Thoracic aorta (tissue), 2 donors: ENCODE measurements at regions not wholly inside any gene's neighbourhood (a gene's known extent, or its start where the extent isn't known, plus 50 kb on each side); places are given as distances from the start of the nearest gene placed in this dataset.
"Not testable (repeated sequence)": the region's sequence is repeated elsewhere in the genome, so short reads cannot be mapped to it uniquely, and the experiment has no call there.

Experiments
- ATAC-seq: fragments of 150-250 bp; one replicate; pipeline ENCODE4 v1.8.0; 2017; ENCODE audit warnings: low read depth; ENCODE audit not compliant: insufficient number of reproducible peaks, low FRiP score
- DNase-seq: peaks from one replicate; pipeline ENCODE4 v3.0.0-alpha.2; 2020; ENCODE audit warnings: low spot score
- H3K27ac ChIP-seq, 2 donors: fragments of 200-600 bp; sonication (generic); 1 replicate in 1 of 2; 2 replicates in 1 of 2; pipeline ENCODE4 v1.5.1; 2016; ENCODE audit warnings: mild to moderate bottlenecking in 2 of 2, moderate library complexity in 2 of 2
- H3K27me3 ChIP-seq: fragments of 200-600 bp; sonication (generic); replicated peaks from 2 replicates; pipeline ENCODE4 v1.6.0; 2016; ENCODE audit warnings: mild to moderate bottlenecking; ENCODE audit not compliant: insufficient read depth
- H3K36me3 ChIP-seq: fragments of 200-600 bp; sonication (generic); one replicate; pipeline ENCODE4 v1.5.1; 2016
- H3K4me1 ChIP-seq, 2 donors: fragments of 200-600 bp; sonication (generic); 1 replicate in 1 of 2; 2 replicates in 1 of 2; pipeline versions ENCODE4 v1.5.1 to v1.6.0; 2016; ENCODE audit warnings: low read depth in 2 of 2, mild to moderate bottlenecking in 1 of 2; ENCODE audit not compliant: control insufficient read depth in 1 of 2
- H3K4me3 ChIP-seq: fragments of 200-600 bp; sonication (generic); 2 replicates; pipeline ENCODE4 v1.5.1; 2016; ENCODE audit warnings: mild to moderate bottlenecking
- H3K9me3 ChIP-seq: fragments of 200-600 bp; sonication (generic); 2 replicates; pipeline ENCODE4 v1.5.1; 2016
- CTCF ChIP-seq: fragments of 200-600 bp; sonication (generic); IDR thresholded peaks from one replicate; pipeline ENCODE4 v1.5.1; 2019; ENCODE audit warnings: antibody characterized with exemption

DNA sequence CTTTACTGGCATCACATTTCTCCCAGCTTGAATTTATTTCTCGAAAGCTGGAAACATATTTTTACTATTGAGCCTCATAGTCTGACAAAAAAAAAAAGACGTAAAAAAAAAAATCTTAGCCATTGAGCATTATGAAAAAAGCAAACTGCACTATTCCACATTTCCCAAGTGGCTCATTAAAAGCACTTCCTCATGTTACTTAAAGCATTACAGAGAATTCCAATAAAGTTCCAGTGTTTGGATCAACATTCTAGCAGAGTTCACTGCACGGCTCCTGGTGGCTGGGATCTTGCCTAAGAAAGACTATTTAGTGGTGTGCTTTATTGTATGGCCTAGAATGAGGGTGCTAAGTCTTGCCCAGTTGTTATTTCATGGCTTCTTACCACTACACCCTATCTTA is 476.2 kb downstream of the PPARGC1A start:
- no peaks in the 10 kb centered on the region for H3K4me1 ChIP-seq
- no peak for TF ChIP-seq CTCF
- no peaks in the 10 kb centered on the region for H3K36me3 ChIP-seq
- no peaks in the 10 kb centered on the region for H3K9me3 ChIP-seq
- H3K27ac ChIP-seq, result no peak overlapping the region
- DNase-seq (no peak), ATAC-seq (no peak)
- no peaks in the 10 kb centered on the region for H3K27me3 ChIP-seq
- H3K4me3 ChIP-seq, result no peak overlapping the region

GRCh38 chr4:23412701-23413100 is 477.1 kb downstream of the PPARGC1A start:
- ATAC-seq (no peak), DNase-seq (no peak)
- TF ChIP-seq CTCF, result no peak
- Histone ChIP-seq H3K27me3 (no peaks in the 10 kb centered on the region), H3K36me3 (no peaks in the 10 kb centered on the region), H3K9me3 (no peaks in the 10 kb centered on the region), H3K4me3 (no peak overlapping the region), H3K27ac (no peak overlapping the region), H3K4me1 (no peaks in the 10 kb centered on the region)

GRCh38 chr4:23408913-23409312 is 480.9 kb downstream of the PPARGC1A start:
- H3K27ac ChIP-seq, H3K9me3 ChIP-seq, ATAC-seq, H3K36me3 ChIP-seq, H3K4me3 ChIP-seq, DNase-seq, H3K4me1 ChIP-seq, H3K27me3 ChIP-seq: not testable (repeated sequence)

- H3K27me3 ChIP-seq, result no peaks in the 10 kb centered on the region
- H3K9me3 ChIP-seq, result no peaks in the 10 kb centered on the region
- no peaks in the 10 kb centered on the region for H3K36me3 ChIP-seq
- H3K27ac ChIP-seq, result no peak overlapping the region
- H3K4me3 ChIP-seq, result no peak overlapping the region
- DNase-seq (no peak), ATAC-seq (no peak)
- no peak for TF ChIP-seq CTCF
- H3K4me1 ChIP-seq, result no peaks in the 10 kb centered on the region
Measured at GRCh38 chr4:23401572-23401971, 488.3 kb downstream of the PPARGC1A start.

DNA sequence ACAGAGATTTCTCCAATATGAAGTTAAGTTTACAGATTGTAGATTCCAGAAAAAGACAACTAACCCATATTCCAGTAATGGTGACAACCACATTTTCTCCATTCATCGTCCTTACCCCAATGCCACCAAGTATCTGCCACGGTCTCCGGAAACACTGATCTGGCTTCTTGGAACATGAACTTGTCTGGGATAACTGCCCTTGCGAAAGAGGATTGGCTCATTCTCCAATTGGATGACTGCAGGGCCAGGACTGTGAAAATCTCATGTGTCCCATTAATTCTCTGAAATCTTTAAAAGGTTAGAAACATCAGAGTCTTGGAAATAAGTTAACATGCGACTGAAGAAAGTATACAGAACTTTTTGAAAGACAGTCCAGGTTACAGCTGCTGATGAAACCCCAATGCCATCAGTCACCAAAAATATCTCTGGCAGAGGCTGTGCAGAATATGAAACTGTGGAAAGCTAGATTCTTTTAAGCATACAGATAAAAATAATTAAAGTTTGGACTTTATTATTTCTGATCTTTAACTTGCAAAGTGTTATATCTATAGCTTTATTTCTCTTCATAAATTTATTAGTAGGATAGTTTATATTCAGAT is 496.9 kb downstream of the PPARGC1A start:
- DNase-seq (no peak), ATAC-seq (no peak)
- Histone ChIP-seq H3K4me1 (no peaks in the 10 kb centered on the region), H3K27ac (no peak overlapping the region), H3K36me3 (no peaks in the 10 kb centered on the region), H3K27me3 (no peaks in the 10 kb centered on the region), H3K4me3 (no peak overlapping the region), H3K9me3 (peaks cover 7% of the 10 kb centered on the region)
- TF ChIP-seq CTCF, result no peak

DNA sequence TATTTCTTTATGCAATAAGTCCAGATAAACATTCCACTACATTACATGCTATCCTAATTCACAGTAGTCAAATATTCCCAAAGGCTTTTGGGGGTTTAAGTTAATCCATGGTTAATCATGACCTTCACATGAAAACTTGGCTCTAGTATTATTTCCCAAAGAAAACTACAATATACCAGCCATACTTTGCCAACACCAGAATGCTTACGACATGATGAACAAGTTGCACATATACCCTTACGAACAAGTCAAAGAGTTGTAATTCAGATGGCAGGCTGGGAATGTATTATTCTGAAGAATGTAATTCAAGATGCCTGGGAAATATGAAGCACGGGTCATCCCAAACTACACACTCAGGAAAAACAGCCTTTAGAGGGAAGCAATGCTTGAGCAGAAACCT is 499.6 kb downstream of the PPARGC1A start:
- ATAC-seq (no peak), DNase-seq (no peak)
- Histone ChIP-seq H3K4me3 (no peak overlapping the region), H3K27ac (no peak overlapping the region), H3K36me3 (no peaks in the 10 kb centered on the region), H3K27me3 (no peaks in the 10 kb centered on the region), H3K9me3 (peaks cover 7% of the 10 kb centered on the region), H3K4me1 (no peaks in the 10 kb centered on the region)
- no peak for TF ChIP-seq CTCF
